GM12891 (cell line): ENCODE measurements at regions not wholly inside any gene's neighbourhood (a gene's known extent, or its start where the extent isn't known, plus 50 kb on each side); places are given as distances from the start of the nearest gene placed in this dataset.

ENCODE experiments used
- POLR2AphosphoS5 ChIP-seq: IDR thresholded peaks from 2 replicates; pipeline ENCODE4 v1.6.1; 2011; ENCODE audit warnings: low read depth, low read length, control low read depth
- TAF1 ChIP-seq: IDR thresholded peaks from 2 replicates; pipeline ENCODE4 v1.6.1; 2011; ENCODE audit warnings: low read depth, low read length, control low read depth

DNA sequence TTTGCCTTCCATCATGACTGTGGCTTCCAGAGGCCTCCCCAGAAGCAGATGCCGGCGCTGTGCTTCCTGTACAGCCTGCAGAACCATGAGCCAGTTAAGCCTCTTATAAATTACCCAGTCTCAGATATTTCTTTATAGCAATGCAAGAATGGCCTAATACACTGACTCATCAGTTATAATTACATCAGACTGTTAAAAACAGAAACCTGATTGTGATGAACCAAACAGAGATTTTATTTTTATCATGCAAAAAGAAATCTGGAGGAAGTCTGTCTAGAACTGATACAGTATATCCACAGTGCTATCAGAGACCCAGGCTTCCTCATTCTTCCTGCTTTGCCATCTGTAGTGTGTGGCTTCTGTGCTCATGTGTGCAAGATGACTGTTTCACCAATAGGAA lies 93.4 kb upstream of the MEX3C start:
- TF ChIP-seq TAF1 (no peak), POLR2AphosphoS5 (no peak)
